ENCODE measurements at regions not wholly inside any gene's neighbourhood (a gene's known extent, or its start where the extent isn't known, plus 50 kb on each side); places are given as distances from the start of the nearest gene placed in this dataset.
A peak's percentile ranks its signal among the peaks of the same experiment; 100 is the strongest.

DNA sequence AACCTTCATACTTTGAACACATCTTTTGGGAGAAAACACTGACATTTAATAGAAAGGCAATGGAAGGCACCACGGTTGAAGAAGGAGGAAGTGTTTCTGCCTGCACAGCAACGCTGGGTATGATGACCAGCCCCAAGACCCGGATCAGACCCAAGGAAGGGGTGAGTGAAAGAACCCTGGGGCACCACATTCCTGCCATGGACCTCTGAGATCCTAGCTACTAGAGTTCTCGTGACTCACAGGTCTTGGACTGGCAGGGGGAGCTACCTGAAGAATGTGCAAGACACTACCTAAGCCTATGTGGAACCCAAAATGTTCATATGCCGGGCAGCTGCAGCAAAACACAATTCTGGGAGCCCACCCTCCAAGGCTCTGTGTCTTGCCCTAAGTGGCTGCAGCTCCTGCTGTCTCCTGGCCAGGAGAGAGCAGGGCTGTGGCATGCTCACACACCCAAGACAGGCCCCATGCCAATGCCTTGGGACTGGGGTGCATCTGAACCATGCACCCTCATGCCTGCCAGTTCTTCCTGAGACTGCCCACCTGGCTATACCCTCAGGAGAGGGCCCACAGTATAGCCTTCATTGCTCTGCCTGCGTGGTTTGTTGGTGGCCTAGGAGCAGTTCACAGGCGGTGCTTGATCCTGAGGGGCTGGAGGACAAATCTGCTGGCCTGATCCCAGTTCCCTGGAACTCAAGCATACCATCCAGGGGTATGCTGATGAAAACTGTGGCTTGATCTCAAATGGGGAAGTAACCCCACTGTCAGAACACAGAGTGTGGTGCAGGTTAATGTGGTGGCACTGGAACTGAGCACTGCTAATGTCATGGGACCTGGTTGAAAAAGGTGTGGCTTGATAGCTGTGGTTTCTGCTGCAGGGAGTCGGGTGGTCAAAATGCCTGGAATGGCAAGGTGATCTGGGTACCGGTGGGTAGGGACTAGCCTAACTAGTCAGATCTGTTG lies 353.3 kb upstream of the ARHGEF26 start:
- Histone ChIP-seq H3K9me3 (ENCODE audit: control insufficient read depth in 1 of 2, low read length in 2 of 2) (no peaks in the 10 kb centered on the region), H3K4me1 (ENCODE audit: insufficient read depth, low read length) (no peaks in the 10 kb centered on the region), H3K4me3 (ENCODE audit: low read length in 2 of 2) (no peak overlapping the region), H3K36me3 (ENCODE audit: insufficient read depth, low read length) (no peaks in the 10 kb centered on the region), H3K27ac (ENCODE audit: low read depth, low read length) (no peak overlapping the region), H3K27me3 (ENCODE audit: insufficient read depth, low read length) (no peaks in the 10 kb centered on the region)
- intact Hi-C loops (cut with micrococcal nuclease): loop anchor here (2.0 kb wide), 1 partner anchor 173 kb away; no protein-coding TSS in a partner anchor
- DNase-seq: no peak
- Mint-ChIP-seq H3K4me3 (no peak overlapping the region), H3K4me1 (peaks cover 0 to 5% (median 3%) of the 10 kb centered on the region in 4 donors), H3K27me3 (peaks cover 2 to 4% of the 10 kb centered on the region in 2 donors), H3K9me3 (peaks cover 4 to 19% (median 12%) of the 10 kb centered on the region in 8 donors), H3K27ac (peak overlapping the region in 2 of 7 donors; percentile 30 to 66), H3K36me3 (no peaks in the 10 kb centered on the region)
- CTCF ChIA-PET (ENCODE audit: partially characterized antibody): interaction anchor here (0.6 to 8.6 kb wide), 22 partner anchors 7 to 742 kb away, joined by 3 to 88 read pairs (median 4); no protein-coding TSS in a partner anchor
- POLR2A ChIA-PET (ENCODE audit: partially characterized antibody): interaction anchor here (0.8 to 1.6 kb wide), 5 partner anchors 11 to 725 kb away, joined by 3 to 5 read pairs (median 4); no protein-coding TSS in a partner anchor

DNA sequence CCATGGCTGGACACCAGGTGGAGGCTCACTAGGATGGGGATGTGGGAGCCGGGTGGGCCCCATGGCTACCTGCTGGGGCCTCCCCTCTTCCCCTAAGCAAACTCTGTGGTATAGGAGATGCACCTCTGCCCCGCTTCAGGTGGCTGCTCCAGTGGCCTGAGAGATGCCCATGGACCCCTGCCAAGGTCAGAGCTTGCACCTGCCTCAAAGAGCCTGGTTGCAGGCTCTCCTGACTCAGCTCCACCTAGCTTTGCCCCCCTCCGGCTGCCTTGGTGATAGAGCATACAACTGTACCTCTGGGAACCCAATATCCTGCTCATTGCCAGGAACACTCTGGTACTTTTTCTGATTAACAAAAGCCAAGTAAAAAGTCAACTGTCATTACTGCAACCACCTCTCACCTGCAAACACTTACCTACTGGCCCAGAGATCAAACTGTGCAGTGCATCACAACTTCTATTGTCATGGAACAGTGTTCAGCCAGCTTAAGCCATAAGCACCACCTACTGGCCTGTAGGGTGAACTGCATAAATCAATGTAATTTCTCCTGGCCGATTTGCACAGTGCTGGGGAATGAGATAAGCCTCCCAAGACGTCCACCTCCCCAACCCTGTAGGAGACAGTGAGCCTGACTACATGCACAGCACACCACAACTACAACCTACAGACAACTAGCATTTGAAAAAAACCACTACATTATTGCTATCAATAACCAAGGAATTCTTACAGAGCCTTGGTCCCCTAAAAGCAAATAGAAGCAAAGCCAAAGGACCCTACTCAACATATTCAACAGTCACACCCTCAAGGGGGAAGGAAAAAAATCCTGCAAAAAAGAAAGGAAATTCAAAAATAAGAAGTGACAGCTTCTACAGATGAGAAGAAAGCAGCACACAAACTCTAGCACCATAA lies 352.4 kb upstream of the ARHGEF26 start:
- Histone ChIP-seq H3K36me3 (ENCODE audit: insufficient read depth, low read length) (no peaks in the 10 kb centered on the region), H3K4me1 (ENCODE audit: insufficient read depth, low read length) (no peaks in the 10 kb centered on the region), H3K9me3 (ENCODE audit: control insufficient read depth in 1 of 2, low read length in 2 of 2) (no peaks in the 10 kb centered on the region), H3K4me3 (ENCODE audit: low read length in 2 of 2) (no peak overlapping the region), H3K27me3 (ENCODE audit: insufficient read depth, low read length) (no peaks in the 10 kb centered on the region), H3K27ac (ENCODE audit: low read depth, low read length) (no peak overlapping the region)
- Mint-ChIP-seq H3K27me3 (peaks cover 2 to 4% of the 10 kb centered on the region in 2 donors), H3K4me1 (peaks cover 0 to 5% (median 3%) of the 10 kb centered on the region in 4 donors), H3K36me3 (no peaks in the 10 kb centered on the region), H3K4me3 (no peak overlapping the region), H3K9me3 (peaks cover 4 to 19% (median 12%) of the 10 kb centered on the region in 8 donors), H3K27ac (no peak overlapping the region)
- DNase-seq: peak; percentile 52 to 65 (median 62)
- intact Hi-C loops (cut with micrococcal nuclease): loop anchor here (1.0 to 2.0 kb wide), 9 partner anchors 174 to 743 kb away; no protein-coding TSS in a partner anchor
- CTCF ChIA-PET (ENCODE audit: partially characterized antibody): interaction anchor here (0.6 to 8.6 kb wide), 28 partner anchors 8 to 744 kb away, joined by 3 to 88 read pairs (median 4); partner anchors contain the start of gene RAP2B
- POLR2A ChIA-PET (ENCODE audit: partially characterized antibody): interaction anchor here (0.8 to 1.5 kb wide), 4 partner anchors 12 to 726 kb away, joined by 3 to 5 read pairs (median 4); no protein-coding TSS in a partner anchor

DNA sequence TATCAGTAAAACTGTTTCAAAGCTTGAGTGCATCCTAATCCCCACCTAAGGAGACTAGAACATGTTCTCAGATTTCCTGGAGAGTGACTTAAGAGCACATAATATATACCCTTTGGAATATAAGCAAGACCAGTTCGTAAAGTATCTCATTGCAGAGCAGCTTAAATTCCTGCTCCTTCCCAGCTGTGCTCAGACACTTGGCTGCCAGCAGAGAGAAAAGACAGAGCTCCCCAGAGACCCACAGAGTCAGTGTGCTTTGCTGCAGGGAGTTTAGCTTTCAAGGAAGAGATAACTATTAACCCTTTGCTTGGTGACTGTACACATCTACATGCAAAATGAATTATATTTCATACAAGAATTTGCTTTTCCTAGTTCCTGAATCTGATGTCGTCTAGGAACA lies 338.1 kb upstream of the ARHGEF26 start:
- no peak for DNase-seq
- H3K9me3 ChIP-seq (ENCODE audit: control insufficient read depth in 1 of 2, low read length in 2 of 2): no peaks in the 10 kb centered on the region
- no peaks in the 10 kb centered on the region for H3K4me1 Mint-ChIP-seq
- H3K4me3 ChIP-seq (ENCODE audit: low read length in 2 of 2): no peak overlapping the region
- intact Hi-C loops (cut with micrococcal nuclease): no loop called here
- H3K4me1 ChIP-seq (ENCODE audit: insufficient read depth, low read length): no peaks in the 10 kb centered on the region
- CTCF ChIA-PET (ENCODE audit: partially characterized antibody): no interaction called here
- H3K9me3 Mint-ChIP-seq: no peaks in the 10 kb centered on the region
- H3K27ac Mint-ChIP-seq: no peak overlapping the region
- peaks cover 4 to 6% of the 10 kb centered on the region in 2 donors for H3K27me3 Mint-ChIP-seq
- H3K27ac ChIP-seq (ENCODE audit: low read depth, low read length): no peak overlapping the region
- no peaks in the 10 kb centered on the region for H3K27me3 ChIP-seq (ENCODE audit: insufficient read depth, low read length)
- H3K36me3 Mint-ChIP-seq: no peaks in the 10 kb centered on the region
- H3K36me3 ChIP-seq (ENCODE audit: insufficient read depth, low read length): no peaks in the 10 kb centered on the region
- POLR2A ChIA-PET (ENCODE audit: partially characterized antibody): no interaction called here
- H3K4me3 Mint-ChIP-seq: no peak overlapping the region

DNA sequence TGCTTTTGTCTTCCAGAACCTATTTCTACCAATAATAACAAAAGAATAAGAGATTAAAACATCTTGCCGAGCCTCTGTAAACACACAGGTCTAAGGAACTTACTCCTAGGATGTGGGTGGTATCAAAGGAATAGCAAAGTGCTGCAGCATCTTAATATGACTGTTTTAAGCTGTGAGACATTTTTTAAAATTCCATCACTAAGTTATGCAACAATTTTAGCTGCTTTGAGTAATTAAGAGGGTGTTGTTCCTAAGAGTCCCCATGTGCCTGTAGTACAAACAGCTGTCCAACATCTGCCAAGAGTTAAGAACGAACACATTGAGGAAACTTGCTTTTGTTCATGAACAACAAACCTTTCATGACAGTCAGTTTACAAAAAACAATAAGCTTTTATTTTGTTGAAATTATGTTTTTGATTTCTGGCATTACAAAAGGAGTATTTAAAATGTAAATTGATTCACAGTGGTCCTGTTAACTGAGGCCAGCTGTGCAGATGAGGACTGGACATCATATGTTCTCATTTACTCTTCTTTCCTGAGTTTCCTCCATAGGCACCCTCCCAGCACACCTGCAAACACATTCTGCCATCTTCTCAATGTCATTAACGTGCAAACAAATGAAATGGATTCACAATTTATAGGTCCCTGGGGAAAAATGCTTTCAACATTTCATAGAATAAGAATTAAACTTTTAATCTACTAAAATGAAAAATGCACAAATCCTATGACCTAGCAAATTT lies 337.3 kb upstream of the ARHGEF26 start:
- ChIA-PET POLR2A (ENCODE audit: partially characterized antibody) (no interaction called here), CTCF (ENCODE audit: partially characterized antibody) (interaction anchor here (1.0 to 2.4 kb wide), 2 partner anchors 16 to 49 kb away, joined by 3 to 12 read pairs; no protein-coding TSS in a partner anchor)
- Mint-ChIP-seq H3K36me3 (no peaks in the 10 kb centered on the region), H3K27ac (no peak overlapping the region), H3K4me1 (no peaks in the 10 kb centered on the region), H3K27me3 (peaks cover 1 to 6% of the 10 kb centered on the region in 2 donors), H3K4me3 (no peak overlapping the region), H3K9me3 (no peaks in the 10 kb centered on the region)
- Histone ChIP-seq H3K27me3 (ENCODE audit: insufficient read depth, low read length) (no peaks in the 10 kb centered on the region), H3K4me3 (ENCODE audit: low read length in 2 of 2) (no peak overlapping the region), H3K27ac (ENCODE audit: low read depth, low read length) (no peak overlapping the region), H3K9me3 (ENCODE audit: control insufficient read depth in 1 of 2, low read length in 2 of 2) (no peaks in the 10 kb centered on the region), H3K4me1 (ENCODE audit: insufficient read depth, low read length) (no peaks in the 10 kb centered on the region), H3K36me3 (ENCODE audit: insufficient read depth, low read length) (no peaks in the 10 kb centered on the region)
- DNase-seq: no peak
- intact Hi-C loops (cut with micrococcal nuclease): no loop called here

DNA sequence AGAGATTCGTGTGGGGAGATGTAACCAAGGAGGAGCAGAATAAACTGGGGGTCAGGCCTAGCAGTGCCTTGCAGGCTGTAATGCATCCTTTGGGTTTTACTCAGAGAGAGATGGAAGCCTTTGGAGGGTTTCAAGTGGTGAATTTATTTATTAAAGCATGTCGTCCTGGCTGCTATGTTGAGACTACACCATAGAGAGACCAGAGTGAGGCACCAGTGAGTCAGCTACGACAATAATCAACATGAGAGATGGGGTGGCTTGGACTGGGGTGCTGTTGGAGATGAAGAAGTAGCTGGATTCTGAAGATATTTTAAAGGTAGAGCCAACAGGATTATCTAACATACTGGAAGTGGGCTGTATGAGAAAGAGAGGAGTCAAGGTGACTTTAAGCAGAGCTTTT lies 335.3 kb upstream of the ARHGEF26 start:
- H3K9me3 Mint-ChIP-seq: peaks cover 0 to under 1% (median 0%) of the 10 kb centered on the region in 8 donors
- H3K4me1 Mint-ChIP-seq: no peaks in the 10 kb centered on the region
- CTCF ChIA-PET (ENCODE audit: partially characterized antibody): interaction anchor here (2.4 kb wide), 1 partner anchor 18 kb away, joined by 12 read pairs; no protein-coding TSS in a partner anchor
- H3K4me1 ChIP-seq (ENCODE audit: insufficient read depth, low read length): no peaks in the 10 kb centered on the region
- no peaks in the 10 kb centered on the region for H3K9me3 ChIP-seq (ENCODE audit: control insufficient read depth in 1 of 2, low read length in 2 of 2)
- no peaks in the 10 kb centered on the region for H3K36me3 ChIP-seq (ENCODE audit: insufficient read depth, low read length)
- intact Hi-C loops (cut with micrococcal nuclease): no loop called here
- H3K36me3 Mint-ChIP-seq: no peaks in the 10 kb centered on the region
- H3K27ac ChIP-seq (ENCODE audit: low read depth, low read length): no peak overlapping the region
- H3K4me3 ChIP-seq (ENCODE audit: low read length in 2 of 2): no peak overlapping the region
- H3K4me3 Mint-ChIP-seq: no peak overlapping the region
- H3K27me3 ChIP-seq (ENCODE audit: insufficient read depth, low read length): no peaks in the 10 kb centered on the region
- POLR2A ChIA-PET (ENCODE audit: partially characterized antibody): no interaction called here
- H3K27me3 Mint-ChIP-seq: peaks cover 0 to 4% of the 10 kb centered on the region in 2 donors
- H3K27ac Mint-ChIP-seq: no peak overlapping the region
- no peak for DNase-seq

DNA sequence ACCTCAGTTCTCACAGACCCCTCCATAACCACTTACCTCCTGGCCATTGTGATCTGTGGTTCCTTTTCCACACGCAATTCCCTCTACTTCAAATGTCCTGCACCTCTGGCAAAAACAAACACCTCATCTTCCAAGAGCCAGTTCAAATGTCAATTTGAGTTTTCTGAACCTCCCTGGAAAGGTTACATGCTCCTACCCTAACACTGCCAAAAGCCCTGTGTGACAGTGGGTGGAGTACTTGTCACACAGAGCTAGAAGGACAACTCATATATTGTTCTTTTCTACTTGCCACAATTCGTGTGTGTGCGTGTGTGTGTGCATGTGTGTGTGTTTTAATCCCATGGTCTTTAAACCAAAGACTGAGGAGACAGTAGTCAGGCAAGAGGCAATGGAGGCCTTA lies 331.8 kb upstream of the ARHGEF26 start:
- no peak overlapping the region for H3K27ac ChIP-seq (ENCODE audit: low read depth, low read length)
- ChIA-PET POLR2A (ENCODE audit: partially characterized antibody) (no interaction called here), CTCF (ENCODE audit: partially characterized antibody) (no interaction called here)
- Mint-ChIP-seq H3K4me1 (peaks cover 0 to 1% (median 0%) of the 10 kb centered on the region in 4 donors), H3K27ac (no peak overlapping the region), H3K9me3 (peaks cover 0 to 9% (median 5%) of the 10 kb centered on the region in 8 donors), H3K4me3 (no peak overlapping the region), H3K27me3 (peaks cover 0 to 3% of the 10 kb centered on the region in 2 donors), H3K36me3 (peaks cover 0 to 4% of the 10 kb centered on the region in 2 donors)
- DNase-seq: no peak
- H3K27me3 ChIP-seq (ENCODE audit: insufficient read depth, low read length): no peaks in the 10 kb centered on the region
- no peaks in the 10 kb centered on the region for H3K4me1 ChIP-seq (ENCODE audit: insufficient read depth, low read length)
- H3K4me3 ChIP-seq (ENCODE audit: low read length in 2 of 2): no peak overlapping the region
- intact Hi-C loops (cut with micrococcal nuclease): no loop called here
- H3K36me3 ChIP-seq (ENCODE audit: insufficient read depth, low read length): no peaks in the 10 kb centered on the region
- no peaks in the 10 kb centered on the region for H3K9me3 ChIP-seq (ENCODE audit: control insufficient read depth in 1 of 2, low read length in 2 of 2)

Measured in CD4-positive, alpha-beta memory T cell (primary cell).